Stomach smooth muscle (tissue), 2 donors: ENCODE measurements at regions not wholly inside any gene's neighbourhood (a gene's known extent, or its start where the extent isn't known, plus 50 kb on each side); places are given as distances from the start of the nearest gene placed in this dataset.
"Not testable (repeated sequence)": the region's sequence is repeated elsewhere in the genome, so short reads cannot be mapped to it uniquely, and the experiment has no call there.

Experiments
- H3K27ac ChIP-seq: one replicate; pipeline ENCODE4 v1.7.0; 2013; ENCODE audit warnings: mild to moderate bottlenecking, low read length, inconsistent platforms
- H3K27me3 ChIP-seq, 2 donors: one replicate each; pipeline ENCODE4 v1.7.0; 2013; ENCODE audit warnings: low read length in 2 of 2; ENCODE audit not compliant: insufficient read depth in 2 of 2, control insufficient read depth in 1 of 2
- H3K36me3 ChIP-seq, 2 donors: one replicate each; pipeline ENCODE4 v1.7.0; 2013; ENCODE audit warnings: low read length in 2 of 2; ENCODE audit not compliant: control insufficient read depth in 2 of 2, insufficient read depth in 2 of 2
- H3K4me1 ChIP-seq: one replicate; pipeline ENCODE4 v1.7.0; 2013; ENCODE audit warnings: low read length; ENCODE audit not compliant: control insufficient read depth, insufficient read depth
- H3K4me3 ChIP-seq, 2 donors: one replicate each; pipeline ENCODE4 v1.7.0; 2013; ENCODE audit warnings: low read length in 2 of 2
- H3K9ac ChIP-seq, 2 donors: one replicate each; pipeline ENCODE4 v1.7.0; 2013; ENCODE audit warnings: low read length in 2 of 2, mild to moderate bottlenecking in 1 of 2
- H3K9me3 ChIP-seq, 2 donors: one replicate each; pipeline ENCODE4 v1.7.0; 2013; ENCODE audit warnings: low read length in 2 of 2; ENCODE audit not compliant: control insufficient read depth in 2 of 2
- donor health status: healthy.
- donor health status: Pancreatic carcinoma.

DNA sequence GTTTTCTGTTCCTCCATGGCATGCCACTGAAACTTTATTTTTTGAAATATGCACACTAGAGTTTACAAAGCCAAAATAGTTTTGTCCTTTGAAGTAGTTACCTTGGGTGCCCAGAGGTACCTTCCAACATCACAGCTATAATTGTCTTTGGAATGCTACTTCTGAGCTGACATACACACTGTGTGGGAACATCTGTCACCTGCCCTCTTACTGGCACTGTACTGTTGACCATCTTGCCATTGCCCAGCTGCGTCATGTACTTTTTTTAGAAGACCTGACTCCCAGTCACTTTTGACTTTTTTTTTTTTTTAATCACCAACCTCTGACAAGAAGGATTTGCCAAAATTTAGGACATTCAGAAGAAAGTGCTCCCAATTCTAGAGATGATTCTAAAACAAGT, 200.5 kb upstream of the CXorf66 start:
- Histone ChIP-seq H3K4me1 (no peaks in the 10 kb centered on the region), H3K27ac (no peak overlapping the region), H3K4me3 (no peak overlapping the region), H3K27me3 (peaks cover 0 to 5% of the 10 kb centered on the region in 2 donors), H3K9me3 (no peaks in the 10 kb centered on the region), H3K9ac (no peak overlapping the region), H3K36me3 (no peaks in the 10 kb centered on the region)

DNA sequence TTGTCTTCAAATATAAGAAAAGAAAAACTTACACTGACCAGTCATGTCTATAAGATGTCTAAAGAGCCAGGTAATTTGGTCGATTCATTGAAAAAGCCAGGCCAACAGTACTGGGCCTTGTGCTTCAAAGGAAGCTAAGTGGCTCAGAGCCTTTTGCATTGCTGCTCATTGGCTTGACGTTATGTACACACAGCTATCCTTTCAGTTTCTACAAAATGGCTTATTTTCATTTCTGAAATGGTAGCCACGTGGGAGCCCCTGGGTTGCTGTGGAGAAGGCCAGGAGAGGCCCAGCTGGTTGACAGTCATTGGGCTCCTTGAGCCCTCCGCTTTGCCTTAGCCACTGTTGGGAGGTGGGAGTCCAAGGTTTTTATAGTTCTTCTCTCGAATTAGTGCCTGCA, 199.1 kb upstream of the CXorf66 start:
- H3K9ac ChIP-seq: no peak overlapping the region
- no peak overlapping the region for H3K27ac ChIP-seq
- H3K27me3 ChIP-seq: peaks cover 0 to 3% of the 10 kb centered on the region in 2 donors
- H3K4me3 ChIP-seq: no peak overlapping the region
- no peaks in the 10 kb centered on the region for H3K9me3 ChIP-seq
- H3K36me3 ChIP-seq: no peaks in the 10 kb centered on the region
- no peaks in the 10 kb centered on the region for H3K4me1 ChIP-seq

DNA sequence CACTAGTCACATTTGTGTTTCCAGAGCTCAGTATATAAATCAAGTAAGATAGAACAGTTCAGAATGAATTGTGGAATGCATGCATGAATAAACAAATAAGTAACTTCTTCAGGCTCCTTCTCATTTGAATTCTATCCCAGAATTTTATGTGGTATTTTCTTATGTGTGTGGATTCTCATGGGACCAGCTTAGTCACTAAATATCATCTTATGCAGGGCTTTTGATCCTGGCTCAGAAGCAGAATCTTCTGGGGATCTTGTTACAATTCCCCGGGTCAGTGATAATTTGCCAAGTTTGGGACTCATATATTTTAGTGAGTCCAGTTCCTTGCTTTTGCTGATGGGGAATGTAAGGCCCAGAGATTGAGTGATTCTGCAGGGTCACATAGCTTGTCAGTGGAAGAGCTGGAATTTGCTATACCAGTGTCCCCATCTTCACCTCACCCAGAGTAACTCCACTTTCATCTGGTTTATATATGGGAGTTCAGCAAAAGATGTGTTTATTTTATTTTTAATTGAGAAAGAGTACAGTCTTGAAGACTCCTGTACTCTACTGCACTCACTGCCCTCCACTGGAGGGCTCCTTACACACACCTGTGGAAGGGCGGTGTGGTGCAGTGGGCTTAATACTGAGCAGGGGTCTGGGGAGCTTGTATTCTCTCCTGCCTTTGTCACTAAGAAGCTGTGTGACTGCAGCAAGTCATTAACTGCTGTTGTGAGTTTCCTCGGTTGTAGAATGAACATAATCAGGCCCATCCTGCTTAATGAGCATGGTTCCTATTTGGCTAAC, 198.2 kb upstream of the CXorf66 start:
- no peak overlapping the region for H3K4me3 ChIP-seq
- no peaks in the 10 kb centered on the region for H3K9me3 ChIP-seq
- H3K9ac ChIP-seq: no peak overlapping the region
- no peak overlapping the region for H3K27ac ChIP-seq
- peaks cover 0 to 3% of the 10 kb centered on the region in 2 donors for H3K27me3 ChIP-seq
- H3K4me1 ChIP-seq: no peaks in the 10 kb centered on the region
- H3K36me3 ChIP-seq: no peaks in the 10 kb centered on the region

DNA sequence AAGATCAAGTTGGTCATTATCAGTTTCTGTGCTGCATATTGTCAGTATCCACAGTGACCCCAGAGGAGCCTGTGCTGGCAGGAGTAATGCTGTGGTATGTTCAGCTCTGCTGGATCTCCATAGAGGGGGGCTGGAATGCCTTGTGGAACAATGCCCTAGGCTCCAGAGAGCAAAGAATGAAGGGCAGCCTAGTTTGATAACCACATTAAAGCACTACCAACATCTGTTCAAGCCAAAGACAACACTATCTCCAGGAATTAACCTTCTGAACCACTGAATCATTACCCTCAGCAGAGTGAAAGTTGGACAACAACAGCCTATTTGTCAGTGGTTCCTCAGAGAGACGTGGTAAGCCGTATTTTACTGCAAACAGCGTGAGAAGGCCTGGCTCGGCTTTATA, 192.3 kb upstream of the CXorf66 start:
- Histone ChIP-seq H3K27ac (no peak overlapping the region), H3K9me3 (peaks cover 0 to 3% of the 10 kb centered on the region in 2 donors), H3K27me3 (peaks cover 0 to 2% of the 10 kb centered on the region in 2 donors), H3K4me1 (no peaks in the 10 kb centered on the region), H3K36me3 (no peaks in the 10 kb centered on the region), H3K9ac (no peak overlapping the region), H3K4me3 (no peak overlapping the region)

- Histone ChIP-seq H3K9me3 (peaks cover 0 to 3% of the 10 kb centered on the region in 2 donors), H3K27ac (no peak overlapping the region), H3K4me1 (no peaks in the 10 kb centered on the region), H3K27me3 (peaks cover 0 to 2% of the 10 kb centered on the region in 2 donors), H3K36me3 (no peaks in the 10 kb centered on the region), H3K4me3 (no peak overlapping the region), H3K9ac (no peak overlapping the region)
These were observed 191.8 kb upstream of the CXorf66 start for GRCh38 chrX:140157143-140157542.

DNA sequence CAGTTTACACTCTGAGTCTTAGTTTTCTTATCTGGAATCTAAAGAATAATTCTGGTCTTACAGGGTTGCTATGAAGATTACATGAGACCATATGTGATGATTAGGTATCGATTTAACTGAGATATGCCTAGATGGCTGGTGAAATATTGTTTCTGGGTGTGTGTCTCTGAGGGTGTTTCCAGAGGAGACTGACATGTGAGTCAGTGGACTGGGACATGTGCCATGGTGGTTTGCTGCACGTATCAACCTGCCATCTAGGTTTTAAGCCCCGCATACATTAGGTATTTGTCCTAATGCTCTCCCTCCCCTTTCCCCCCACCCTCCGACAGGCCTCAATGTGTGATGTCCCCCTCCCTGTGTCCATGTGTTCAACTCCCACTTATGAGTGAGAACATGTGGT, 186.0 kb upstream of the CXorf66 start:
- no peak overlapping the region for H3K27ac ChIP-seq
- no peak overlapping the region for H3K4me3 ChIP-seq
- H3K4me1 ChIP-seq: no peaks in the 10 kb centered on the region
- no peak overlapping the region for H3K9ac ChIP-seq
- peaks cover 0 to 3% of the 10 kb centered on the region in 2 donors for H3K9me3 ChIP-seq
- H3K36me3 ChIP-seq: no peaks in the 10 kb centered on the region
- H3K27me3 ChIP-seq: peaks cover 0 to 2% of the 10 kb centered on the region in 2 donors

- no peak overlapping the region for H3K4me3 ChIP-seq
- H3K27ac ChIP-seq: no peak overlapping the region
- no peak overlapping the region for H3K9ac ChIP-seq
- peaks cover 0 to 2% of the 10 kb centered on the region in 2 donors for H3K9me3 ChIP-seq
- H3K27me3 ChIP-seq: peaks cover 0 to 2% of the 10 kb centered on the region in 2 donors
- H3K4me1 ChIP-seq: no peaks in the 10 kb centered on the region
- no peaks in the 10 kb centered on the region for H3K36me3 ChIP-seq
These were observed 184.4 kb upstream of the CXorf66 start for GRCh38 chrX:140149761-140150160.

DNA sequence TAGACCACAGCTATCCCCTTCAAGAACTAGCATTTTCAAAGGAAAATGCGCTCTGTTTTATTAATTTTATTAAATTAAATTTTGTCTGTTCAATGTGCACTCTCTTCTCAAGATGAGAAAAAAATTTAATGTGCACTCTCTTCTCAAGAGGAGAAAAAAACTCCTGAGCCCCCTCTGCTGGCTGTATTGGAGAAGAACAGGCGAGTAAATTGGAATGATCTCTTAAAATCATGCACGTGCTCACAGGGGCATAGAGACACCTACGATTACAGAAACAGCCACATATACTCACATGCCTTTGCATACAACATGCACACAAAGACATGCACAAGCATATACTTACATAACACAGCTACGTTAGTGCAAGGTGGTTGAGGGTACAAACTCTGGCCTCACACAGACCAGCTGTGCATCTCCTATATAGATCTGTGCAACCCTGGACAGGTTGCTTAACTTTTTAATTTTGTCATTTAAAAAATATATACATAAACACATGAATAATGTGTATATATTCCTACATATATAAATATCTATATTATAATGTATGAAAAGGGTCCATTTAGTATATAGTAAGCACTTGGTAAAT, 176.2 kb upstream of the CXorf66 start:
- Histone ChIP-seq H3K4me1 (no peaks in the 10 kb centered on the region), H3K36me3 (no peaks in the 10 kb centered on the region), H3K9me3 (no peaks in the 10 kb centered on the region), H3K9ac (no peak overlapping the region), H3K27ac (no peak overlapping the region), H3K27me3 (peaks cover 0 to 4% of the 10 kb centered on the region in 2 donors), H3K4me3 (no peak overlapping the region)

DNA sequence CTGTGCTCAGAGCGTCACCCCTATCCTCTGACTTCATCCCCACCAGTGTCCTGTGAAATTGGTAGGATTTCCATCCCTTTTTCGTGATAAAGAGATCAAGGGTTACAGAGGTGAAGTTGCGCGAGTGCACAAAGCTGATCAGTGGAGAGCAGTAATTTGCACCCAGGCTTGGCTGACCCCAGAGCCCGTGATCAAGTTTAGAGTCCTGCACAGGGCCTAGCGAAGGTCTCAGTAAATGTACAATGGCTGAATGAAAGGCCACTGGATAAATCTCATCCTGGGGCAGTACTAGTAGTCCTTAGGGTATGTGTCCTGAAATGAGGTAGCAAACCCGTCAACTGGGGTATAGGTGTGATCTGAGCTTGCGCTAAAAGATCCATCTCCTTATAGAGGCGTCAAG, 173.2 kb upstream of the CXorf66 start:
- not testable (repeated sequence) for H3K4me1 ChIP-seq, H3K27ac ChIP-seq, H3K27me3 ChIP-seq, H3K9me3 ChIP-seq, H3K36me3 ChIP-seq, H3K9ac ChIP-seq, H3K4me3 ChIP-seq

DNA sequence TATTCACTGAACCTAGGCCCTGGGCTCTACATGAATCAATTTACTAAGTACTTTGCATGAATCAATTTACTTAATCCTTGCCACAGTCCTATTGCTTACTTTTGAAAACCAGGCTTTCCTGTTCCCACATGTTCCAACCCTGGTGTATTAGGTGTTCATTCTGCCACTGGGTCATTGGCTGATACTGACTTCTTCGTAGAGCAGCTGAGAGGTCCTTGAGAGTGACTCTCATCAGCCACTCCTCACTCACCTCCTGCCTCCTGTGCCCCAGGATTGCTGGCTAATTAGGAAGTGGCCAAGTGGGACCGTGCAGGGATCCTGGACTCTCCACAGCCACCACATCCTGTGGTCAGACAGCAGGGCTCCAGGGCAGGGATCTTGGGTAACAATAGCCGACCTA, 172.7 kb upstream of the CXorf66 start:
- H3K27me3 ChIP-seq, H3K4me1 ChIP-seq, H3K9ac ChIP-seq, H3K4me3 ChIP-seq, H3K9me3 ChIP-seq, H3K27ac ChIP-seq, H3K36me3 ChIP-seq: not testable (repeated sequence)

DNA sequence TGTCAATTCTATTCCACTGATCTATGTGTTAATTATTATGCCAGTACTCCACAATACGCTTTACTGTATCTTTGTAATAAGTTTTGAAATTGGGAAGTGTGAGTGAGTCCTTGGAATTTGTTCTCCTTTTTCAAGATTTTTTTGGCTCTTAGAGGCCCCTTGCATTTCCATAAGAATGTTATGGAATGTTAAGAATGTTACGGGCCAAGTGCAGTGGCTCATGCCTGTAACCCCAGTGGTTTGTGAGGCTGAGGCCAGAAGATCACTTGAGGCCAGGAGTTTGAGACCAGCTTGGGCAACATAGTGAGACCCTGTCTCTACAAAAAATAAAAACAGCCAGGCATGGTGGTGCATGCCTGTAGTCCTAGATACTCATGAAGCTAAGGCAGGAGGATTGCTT, 167.6 kb upstream of the CXorf66 start:
- H3K9me3 ChIP-seq: peaks cover 0 to 2% of the 10 kb centered on the region in 2 donors
- H3K36me3 ChIP-seq: no peaks in the 10 kb centered on the region
- no peak overlapping the region for H3K9ac ChIP-seq
- H3K27ac ChIP-seq: no peak overlapping the region
- no peaks in the 10 kb centered on the region for H3K27me3 ChIP-seq
- no peaks in the 10 kb centered on the region for H3K4me1 ChIP-seq
- H3K4me3 ChIP-seq: no peak overlapping the region
